ENCODE measurements at regions not wholly inside any gene's neighbourhood (a gene's known extent, or its start where the extent isn't known, plus 50 kb on each side); places are given as distances from the start of the nearest gene placed in this dataset.
"Not testable (repeated sequence)": the region's sequence is repeated elsewhere in the genome, so short reads cannot be mapped to it uniquely, and the experiment has no call there.

GRCh38 chr2:44086629-44087028, 82.0 kb upstream of the PPM1B start:
- no peak for DNase-seq (ENCODE audit: low read depth)

GRCh38 chr2:44087036-44087713, 81.5 kb upstream of the PPM1B start:
- DNase-seq (ENCODE audit: low read depth) = peak; percentile 35

- no peak for DNase-seq (ENCODE audit: low read depth)
Observed at GRCh38 chr2:44087714-44088092, 81.0 kb upstream of the PPM1B start.

GRCh38 chr2:44092519-44092918, 76.2 kb upstream of the PPM1B start:
- not testable (repeated sequence) for DNase-seq (ENCODE audit: low read depth)

- DNase-seq (ENCODE audit: low read depth) = no peak
Observed at GRCh38 chr2:44093970-44094369, 74.7 kb upstream of the PPM1B start.

GRCh38 chr2:44097322-44097907, 71.3 kb upstream of the PPM1B start:
- DNase-seq (ENCODE audit: low read depth) = no peak

- DNase-seq (ENCODE audit: low read depth) = no peak
Observed at GRCh38 chr2:44098050-44098449, 70.6 kb upstream of the PPM1B start.

GRCh38 chr2:44098891-44099290, 69.8 kb upstream of the PPM1B start:
- no peak for DNase-seq (ENCODE audit: low read depth)

GRCh38 chr2:44100351-44100750, 68.3 kb upstream of the PPM1B start:
- DNase-seq (ENCODE audit: low read depth) = peak; percentile 98

- DNase-seq (ENCODE audit: low read depth) = no peak
Observed at GRCh38 chr2:44101246-44101645, 67.4 kb upstream of the PPM1B start.

- no peak for DNase-seq (ENCODE audit: low read depth)
Observed at GRCh38 chr2:44102790-44103562, 65.7 kb upstream of the PPM1B start.

- no peak for DNase-seq (ENCODE audit: low read depth)
Observed at GRCh38 chr2:44103639-44104038, 65.0 kb upstream of the PPM1B start.

- DNase-seq (ENCODE audit: low read depth) = no peak
Observed at GRCh38 chr2:44104855-44105271, 63.8 kb upstream of the PPM1B start.

GRCh38 chr2:44106509-44106908, 62.2 kb upstream of the PPM1B start:
- DNase-seq (ENCODE audit: low read depth) = not testable (repeated sequence)

- DNase-seq (ENCODE audit: low read depth) = no peak
Observed at GRCh38 chr2:44107086-44107740, 61.5 kb upstream of the PPM1B start.

GRCh38 chr2:44107974-44108373, 60.7 kb upstream of the PPM1B start:
- no peak for DNase-seq (ENCODE audit: low read depth)

GRCh38 chr2:44109166-44109565, 59.5 kb upstream of the PPM1B start:
- DNase-seq (ENCODE audit: low read depth) = no peak

GRCh38 chr2:44110444-44110843, 58.2 kb upstream of the PPM1B start:
- DNase-seq (ENCODE audit: low read depth) = no peak

GRCh38 chr2:44112096-44112495, 56.6 kb upstream of the PPM1B start:
- DNase-seq (ENCODE audit: low read depth) = no peak

GRCh38 chr2:44116319-44116718, 52.4 kb upstream of the PPM1B start:
- DNase-seq (ENCODE audit: low read depth) = no peak

- DNase-seq (ENCODE audit: low read depth) = no peak
Observed at GRCh38 chr2:44118257-44118656, 50.4 kb upstream of the PPM1B start.
